ENCODE measurements at regions not wholly inside any gene's neighbourhood (a gene's known extent, or its start where the extent isn't known, plus 50 kb on each side); places are given as distances from the start of the nearest gene placed in this dataset.

GRCh38 chr17:53093391-53093790, 729.3 kb upstream of the KIF2B start:
- intact Hi-C loops (cut with micrococcal nuclease) (no loop called here), dilution Hi-C loops (cut with MboI; ENCODE audit: extremely low pct_ligation_motif_present, low sequenced_read_pairs) (no loop called here)
- FAIRE-seq (no peak), DNase-seq (ENCODE audit: low read depth, low spot score) (no peak)
- Histone ChIP-seq H3K79me2 (ENCODE audit: control insufficient read depth, insufficient read depth, low read length) (no peaks in the 10 kb centered on the region), H3K36me3 (ENCODE audit: control insufficient read depth in 2 of 2, extremely low read depth in 1 of 2, insufficient read depth in 2 of 2, low read length in 2 of 2) (no peaks in the 10 kb centered on the region), H3K9me1 (replicated peaks; ENCODE audit: control insufficient read depth, extremely low read depth, insufficient read depth, low read length) (no peaks in the 10 kb centered on the region), H3K4me2 (ENCODE audit: insufficient read depth, low read length) (no peak overlapping the region), H3K27me3 (ENCODE audit: control insufficient read depth in 2 of 2, insufficient read depth in 2 of 2, low read length in 2 of 2) (no peaks in the 10 kb centered on the region), H3K27ac (ENCODE audit: insufficient read depth, low read depth, low read length) (no peak overlapping the region), H4K20me1 (replicated peaks; ENCODE audit: control insufficient read depth, extremely low read depth, insufficient read depth, low read length) (no peaks in the 10 kb centered on the region), H3K4me1 (ENCODE audit: control insufficient read depth, extremely low read depth, insufficient read depth, low read length) (no peaks in the 10 kb centered on the region), H3K4me3 (replicated peaks in 1 of 3; ENCODE audit: insufficient read depth in 1 of 3, low read depth in 1 of 3, low read length in 3 of 3) (no peak overlapping the region), H3K9me3 (replicated peaks; ENCODE audit: control insufficient read depth, insufficient read depth, low read length) (no peaks in the 10 kb centered on the region), H2AFZ (ENCODE audit: low read depth, low read length) (no peak overlapping the region), H3K9ac (replicated peaks; ENCODE audit: extremely low read depth, insufficient read depth, low read length) (no peak overlapping the region)
- ChIA-PET CTCF (no interaction called here), POLR2A (no interaction called here)
- BruUV-seq (replicated peaks): no TSS peak
- TF ChIP-seq EZH2 (IDR thresholded peaks at IDR 0.05; ENCODE audit: borderline replicate concordance, low read depth, low read length, severe bottlenecking) (no peak), POLR2AphosphoS5 (IDR thresholded peaks at IDR 0.05; ENCODE audit: insufficient read depth, low read depth, low read length) (no peak), MAX (IDR thresholded peaks at IDR 0.05; ENCODE audit: insufficient read depth, insufficient read length) (no peak)

GRCh38 chr17:53092072-53092471, 730.7 kb upstream of the KIF2B start:
- ChIA-PET POLR2A (no interaction called here), CTCF (no interaction called here)
- H3K4me1 ChIP-seq (ENCODE audit: control insufficient read depth, extremely low read depth, insufficient read depth, low read length): no peaks in the 10 kb centered on the region
- no peaks in the 10 kb centered on the region for H3K9me1 ChIP-seq (replicated peaks; ENCODE audit: control insufficient read depth, extremely low read depth, insufficient read depth, low read length)
- no peaks in the 10 kb centered on the region for H3K36me3 ChIP-seq (ENCODE audit: control insufficient read depth in 2 of 2, extremely low read depth in 1 of 2, insufficient read depth in 2 of 2, low read length in 2 of 2)
- dilution Hi-C loops (cut with MboI; ENCODE audit: extremely low pct_ligation_motif_present, low sequenced_read_pairs) (no loop called here), intact Hi-C loops (cut with micrococcal nuclease) (no loop called here)
- no peak overlapping the region for H3K4me3 ChIP-seq (replicated peaks in 1 of 3; ENCODE audit: insufficient read depth in 1 of 3, low read depth in 1 of 3, low read length in 3 of 3)
- H3K79me2 ChIP-seq (ENCODE audit: control insufficient read depth, insufficient read depth, low read length): no peaks in the 10 kb centered on the region
- TF ChIP-seq GATA2 (IDR thresholded peaks at IDR 0.05; ENCODE audit: insufficient read depth, insufficient read length, low read depth, low read length): no peak
- H3K4me2 ChIP-seq (ENCODE audit: insufficient read depth, low read length): no peak overlapping the region
- H3K9me3 ChIP-seq (replicated peaks; ENCODE audit: control insufficient read depth, insufficient read depth, low read length): no peaks in the 10 kb centered on the region
- no peak for FAIRE-seq
- H3K27ac ChIP-seq (ENCODE audit: insufficient read depth, low read depth, low read length): no peak overlapping the region
- H3K27me3 ChIP-seq (ENCODE audit: control insufficient read depth in 2 of 2, insufficient read depth in 2 of 2, low read length in 2 of 2): no peaks in the 10 kb centered on the region
- no peak overlapping the region for H3K9ac ChIP-seq (replicated peaks; ENCODE audit: extremely low read depth, insufficient read depth, low read length)
- DNase-seq (ENCODE audit: low read depth, low spot score): no peak
- BruUV-seq (replicated peaks): no TSS peak
- no peaks in the 10 kb centered on the region for H4K20me1 ChIP-seq (replicated peaks; ENCODE audit: control insufficient read depth, extremely low read depth, insufficient read depth, low read length)
- no peak overlapping the region for H2AFZ ChIP-seq (ENCODE audit: low read depth, low read length)
